HepG2 (cell line): ENCODE measurements at regions not wholly inside any gene's neighbourhood (a gene's known extent, or its start where the extent isn't known, plus 50 kb on each side); places are given as distances from the start of the nearest gene placed in this dataset.

ENCODE experiments used
- ATAC-seq: fragments of 200-7000 bp; cut with Tn5 transposase; 3 replicates; pipeline ENCODE4 v1.9.1; 2020; ENCODE audit warnings: mild to moderate bottlenecking, moderate library complexity
- BruUV-seq: library from RNA; stranded (reverse); fragments of 400-500 nt; replicated peaks from 2 replicates; lab custom pipeline; 2021; lab: Mats Ljungman, UMichigan
- CTCF ChIA-PET: fragments of 300-600 bp; formaldehyde crosslinking; extraction: SDS; loops from one replicate; lab custom pipeline; 2021; ENCODE audit warnings: low total read pairs, inconsistent platforms, low intra/inter-chr PET ratio; lab: Yijun Ruan, JAX
- POLR2A ChIA-PET: fragments of 350-600 bp; sonication (Branson Sonifier 250); formaldehyde crosslinking; loops from one replicate; lab custom pipeline; 2020; ENCODE audit warnings: antibody characterized with exemption, inconsistent platforms; lab: Yijun Ruan, JAX
- DNase-seq: peaks from one replicate; pipeline ENCODE4 v3.0.0-alpha.2; 2015; ENCODE audit warnings: low spot score
- FAIRE-seq: peaks from 3 replicates; lab custom pipeline; 2011; peaks lifted over from hg19 to GRCh38; lab: Jason Lieb, UNC
- H2AFZ ChIP-seq: one replicate; pipeline ENCODE4 v1.6.1; 2011; ENCODE audit warnings: low read length, inconsistent platforms
- H3K27ac ChIP-seq: fragments of 300-600 bp; 3 replicates; pipeline ENCODE4 v1.8.0; 2011; ENCODE audit warnings: mixed run types, mild to moderate bottlenecking, mixed read lengths, low read length, inconsistent platforms; ENCODE audit not compliant: insufficient read depth; ENCODE audit errors: extremely low read length
- H3K27me3 ChIP-seq, 2 experiments: fragments of 200-600 bp in 1 of 2; 2 replicates in 1 of 2; 3 replicates in 1 of 2; pipeline versions ENCODE4 v1.6.0 to v1.8.0; 2011; ENCODE audit warnings: low read length in 2 of 2, mild to moderate bottlenecking in 2 of 2, moderate library complexity in 2 of 2, inconsistent platforms in 1 of 2; ENCODE audit not compliant: insufficient read depth in 2 of 2, control insufficient read depth in 1 of 2
- H3K36me3 ChIP-seq, 2 experiments: fragments of 200-600 bp in 1 of 2; replicated peaks in 1 of 2; 2 replicates in 1 of 2; 3 replicates in 1 of 2; pipeline versions ENCODE4 v1.5.1 to v1.8.0; 2011; ENCODE audit warnings: low read length in 2 of 2, inconsistent platforms in 1 of 2; ENCODE audit not compliant: insufficient read depth in 2 of 2, control insufficient read depth in 1 of 2
- H3K4me1 ChIP-seq: 2 replicates; pipeline ENCODE4 v1.5.1; 2012; ENCODE audit warnings: low read length, inconsistent platforms; ENCODE audit not compliant: insufficient read depth
- H3K4me2 ChIP-seq: 2 replicates; pipeline ENCODE4 v1.6.0; 2011; ENCODE audit warnings: low read depth, low read length, inconsistent platforms
- H3K4me3 ChIP-seq, 3 experiments: fragments of 200-600 bp in 1 of 3; sonication (generic), shearing (Covaris generic) in 1 of 3; replicated peaks in 1 of 3; 2 replicates each; pipeline ENCODE4 v1.5.1; 2011 to 2016; ENCODE audit warnings: low read length in 3 of 3, inconsistent platforms in 2 of 3, low read depth in 2 of 3, mild to moderate bottlenecking in 2 of 3, control low read depth in 1 of 3, mixed read lengths in 1 of 3; ENCODE audit not compliant: insufficient read depth in 1 of 3
- H3K79me2 ChIP-seq: one replicate; pipeline ENCODE4 v1.6.1; 2011; ENCODE audit warnings: low read length, inconsistent platforms; ENCODE audit not compliant: insufficient read depth
- H3K9ac ChIP-seq: 2 replicates; pipeline ENCODE4 v1.6.0; 2011; ENCODE audit warnings: mild to moderate bottlenecking, low read depth, low read length, inconsistent platforms; ENCODE audit not compliant: insufficient read depth
- H3K9me3 ChIP-seq: 2 replicates; pipeline ENCODE4 v1.5.1; 2012; ENCODE audit warnings: mild to moderate bottlenecking, low read length
- H4K20me1 ChIP-seq: 2 replicates; pipeline ENCODE4 v1.6.0; 2011; ENCODE audit warnings: inconsistent platforms, mild to moderate bottlenecking, low read length, moderate library complexity; ENCODE audit not compliant: insufficient read depth
- BATF2 ChIP-seq: sonication (generic); formaldehyde crosslinking; IDR thresholded peaks from 2 replicates; pipeline ENCODE4 v1.8.0; 2022; ENCODE audit warnings: mild to moderate bottlenecking, missing genetic modification reagents, moderate library complexity
- NONO ChIP-seq, 2 experiments: fragments of 450-650 bp in 1 of 2; sonication (generic) in 1 of 2; formaldehyde crosslinking in 1 of 2; IDR thresholded peaks in 1 of 2; conservative IDR thresholded peaks in 1 of 2; 2 replicates each; pipeline versions ENCODE4 v1.6.1 to v1.8.0; 2017 to 2022; ENCODE audit warnings: mild to moderate bottlenecking in 1 of 2, missing genetic modification reagents in 1 of 2, moderate library complexity in 1 of 2
- PAWR ChIP-seq: sonication (generic); formaldehyde crosslinking; IDR thresholded peaks from 2 replicates; pipeline ENCODE4 v1.4.0; 2020; ENCODE audit warnings: missing genetic modification reagents, mild to moderate bottlenecking, borderline replicate concordance
- PHB2 ChIP-seq: fragments of 450-650 bp; IDR thresholded peaks from 2 replicates; pipeline ENCODE4 v1.6.1; 2018; ENCODE audit not compliant: partially characterized antibody
- RNF219 ChIP-seq: sonication (generic); formaldehyde crosslinking; IDR thresholded peaks from 2 replicates; pipeline ENCODE4 v1.5.0; 2020; ENCODE audit warnings: mild to moderate bottlenecking, missing genetic modification reagents
- TFAP4 ChIP-seq: sonication (generic); IDR thresholded peaks from 2 replicates; pipeline ENCODE4 v1.6.1; 2016; ENCODE audit warnings: low read depth, borderline replicate concordance
- ZKSCAN8 ChIP-seq: IDR thresholded peaks from 2 replicates; pipeline ENCODE4 v1.6.1; 2016; ENCODE audit warnings: borderline replicate concordance, missing genetic modification reagents, missing compliant biosample characterization
- ZNF143 ChIP-seq: sonication (generic); formaldehyde crosslinking; IDR thresholded peaks from 2 replicates; pipeline ENCODE4 v1.4.0; 2020; ENCODE audit warnings: missing genetic modification reagents
- ZNF225 ChIP-seq: sonication (generic); formaldehyde crosslinking; IDR thresholded peaks from 2 replicates; pipeline ENCODE4 v1.4.0; 2020; ENCODE audit warnings: mild to moderate bottlenecking, missing genetic modification reagents
- ZNF484 ChIP-seq: sonication (generic); formaldehyde crosslinking; IDR thresholded peaks from 2 replicates; pipeline ENCODE4 v1.5.1; 2020; ENCODE audit warnings: mild to moderate bottlenecking, low read depth, missing genetic modification reagents, borderline replicate concordance
- ZNF775 ChIP-seq: sonication (generic); formaldehyde crosslinking; IDR thresholded peaks from 2 replicates; pipeline ENCODE4 v1.4.0; 2020; ENCODE audit warnings: missing genetic modification reagents, mild to moderate bottlenecking, moderate library complexity, borderline replicate concordance
- WGBS: methylation state at CpG from one replicate; pipeline ENCODE4 v1.1.6; 2017; ENCODE audit warnings: low lambda C conversion rate; 5-methylcytosine and 5-hydroxymethylcytosine counted together
- in situ Hi-C: cut with HindIII; loops from 2 replicates; pipeline ENCODE4 v1.10.0; 2017; ENCODE audit warnings: low pct_unique_long_range_greater_than_20kb; ENCODE audit not compliant: extremely low pct_ligation_motif_present
- intact Hi-C: fragments of 100-400 bp; cut with micrococcal nuclease; formaldehyde crosslinking; loops from one replicate; pipeline ENCODE4 v1.10.0; 2022; ENCODE audit not compliant: unreplicated experiment
- TF ChIP-seq, protein P1 (sequence below): sonication (generic); formaldehyde crosslinking; conservative IDR thresholded peaks from 2 replicates; pipeline ENCODE4 v1.4.0; 2020; ENCODE audit warnings: mild to moderate bottlenecking, missing genetic modification reagents, moderate library complexity

DNA sequence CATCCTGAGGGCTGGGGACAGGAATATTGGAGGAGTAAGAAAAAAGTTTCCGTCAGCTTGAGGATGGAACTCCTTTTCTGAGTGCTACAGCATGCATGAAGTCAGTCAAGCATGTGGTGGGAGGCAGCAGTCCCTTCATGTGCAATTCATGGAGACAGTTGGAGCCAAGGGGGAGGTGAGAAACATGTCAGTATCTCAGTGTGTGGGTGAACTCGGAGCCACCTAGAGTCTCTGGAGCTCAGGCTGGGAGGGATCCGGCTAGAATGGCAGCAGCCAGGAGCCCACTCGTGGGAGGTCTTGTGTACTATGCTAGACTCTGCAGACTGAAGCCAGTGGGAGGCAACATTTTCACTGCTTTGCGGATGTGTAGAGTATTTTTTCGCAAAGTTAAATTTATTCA, 60.3 kb downstream of the AVPR1A start (continued):
- TF ChIP-seq ZNF484 (CRISPR knock-in tag) = no peak
- TF ChIP-seq NONO (IDR thresholded peaks at IDR 0.05) = no peak
- TF ChIP-seq NONO (CRISPR knock-in tag; conservative IDR thresholded peaks at IDR 0.05) = no peak
- TF ChIP-seq RNF219 (CRISPR knock-in tag) = no peak
- no peak for TF ChIP-seq PHB2
- no peak for TF ChIP-seq ZNF225 (CRISPR knock-in tag)

DNA sequence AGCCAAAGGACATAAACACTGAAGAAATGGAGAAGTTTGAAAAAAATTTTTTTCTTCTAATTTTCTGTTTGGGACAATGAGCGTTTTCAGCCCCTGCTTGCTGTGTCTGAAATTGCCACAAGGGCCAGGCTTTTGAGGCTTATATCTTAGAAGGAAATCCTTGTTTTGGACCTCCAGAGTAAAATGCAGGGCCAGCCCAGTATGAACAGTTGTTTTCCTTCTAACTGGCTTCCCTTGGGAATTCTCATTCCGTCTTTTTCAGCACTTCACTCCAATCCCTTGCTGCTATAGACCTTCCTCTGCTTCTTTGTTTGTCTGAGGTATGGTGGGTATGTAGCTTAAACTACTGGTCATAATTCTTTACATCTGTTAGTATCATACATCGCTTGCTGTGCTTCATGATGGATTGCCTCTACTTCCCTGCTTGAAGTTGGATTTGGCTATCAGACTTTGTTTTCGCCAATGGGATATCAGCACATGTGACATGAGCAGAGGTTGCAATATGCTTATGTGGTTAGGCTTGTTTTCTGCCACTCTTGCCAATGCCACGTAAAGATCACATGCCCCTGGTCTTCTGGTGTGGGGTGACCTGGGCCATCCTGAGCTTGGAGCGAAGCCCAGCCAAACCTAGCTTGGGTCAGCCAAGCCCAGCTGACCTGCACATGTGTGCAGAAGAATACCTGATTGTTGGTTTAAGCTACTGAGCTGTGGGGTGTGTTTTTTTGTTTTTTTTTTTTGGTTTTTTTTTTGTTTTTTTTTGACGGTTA, 64.7 kb downstream of the AVPR1A start:
- WGBS = 54% methylated on average over 7 of the region's 7 CpGs
- ATAC-seq (no peak), DNase-seq (no peak), FAIRE-seq (no peak)
- Histone ChIP-seq H3K4me3 (no peak overlapping the region), H3K9me3 (no peaks in the 10 kb centered on the region), H3K36me3 (no peaks in the 10 kb centered on the region), H4K20me1 (no peaks in the 10 kb centered on the region), H3K4me2 (no peak overlapping the region), H3K9ac (no peak overlapping the region), H3K27ac (no peak overlapping the region), H3K27me3 (0 out of 5 replicates have a peak, but pooled peaks cover 0 to 11% of the 10 kb centered on the region in 2 experiments), H3K79me2 (no peaks in the 10 kb centered on the region), H2AFZ (no peak overlapping the region), H3K4me1 (peaks cover 18% of the 10 kb centered on the region)
- BruUV-seq = no TSS peak
- intact Hi-C loops (no loop called here), in situ Hi-C loops (no loop called here)
- ChIA-PET POLR2A (no interaction called here), CTCF (no interaction called here)
- TF ChIP-seq, protein P1, sequence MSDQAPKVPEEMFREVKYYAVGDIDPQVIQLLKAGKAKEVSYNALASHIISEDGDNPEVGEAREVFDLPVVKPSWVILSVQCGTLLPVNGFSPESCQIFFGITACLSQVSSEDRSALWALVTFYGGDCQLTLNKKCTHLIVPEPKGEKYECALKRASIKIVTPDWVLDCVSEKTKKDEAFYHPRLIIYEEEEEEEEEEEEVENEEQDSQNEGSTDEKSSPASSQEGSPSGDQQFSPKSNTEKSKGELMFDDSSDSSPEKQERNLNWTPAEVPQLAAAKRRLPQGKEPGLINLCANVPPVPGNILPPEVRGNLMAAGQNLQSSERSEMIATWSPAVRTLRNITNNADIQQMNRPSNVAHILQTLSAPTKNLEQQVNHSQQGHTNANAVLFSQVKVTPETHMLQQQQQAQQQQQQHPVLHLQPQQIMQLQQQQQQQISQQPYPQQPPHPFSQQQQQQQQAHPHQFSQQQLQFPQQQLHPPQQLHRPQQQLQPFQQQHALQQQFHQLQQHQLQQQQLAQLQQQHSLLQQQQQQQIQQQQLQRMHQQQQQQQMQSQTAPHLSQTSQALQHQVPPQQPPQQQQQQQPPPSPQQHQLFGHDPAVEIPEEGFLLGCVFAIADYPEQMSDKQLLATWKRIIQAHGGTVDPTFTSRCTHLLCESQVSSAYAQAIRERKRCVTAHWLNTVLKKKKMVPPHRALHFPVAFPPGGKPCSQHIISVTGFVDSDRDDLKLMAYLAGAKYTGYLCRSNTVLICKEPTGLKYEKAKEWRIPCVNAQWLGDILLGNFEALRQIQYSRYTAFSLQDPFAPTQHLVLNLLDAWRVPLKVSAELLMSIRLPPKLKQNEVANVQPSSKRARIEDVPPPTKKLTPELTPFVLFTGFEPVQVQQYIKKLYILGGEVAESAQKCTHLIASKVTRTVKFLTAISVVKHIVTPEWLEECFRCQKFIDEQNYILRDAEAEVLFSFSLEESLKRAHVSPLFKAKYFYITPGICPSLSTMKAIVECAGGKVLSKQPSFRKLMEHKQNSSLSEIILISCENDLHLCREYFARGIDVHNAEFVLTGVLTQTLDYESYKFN = no peak
- TF ChIP-seq PAWR (CRISPR knock-in tag) = no peak
- no peak for TF ChIP-seq BATF2 (CRISPR knock-in tag)
- TF ChIP-seq ZNF143 (CRISPR knock-in tag) = no peak
- no peak for TF ChIP-seq ZNF775
- no peak for TF ChIP-seq ZKSCAN8
- TF ChIP-seq TFAP4 = no peak
- TF ChIP-seq ZNF225 (CRISPR knock-in tag) = no peak
